Endodermal cell (in vitro differentiated cells): ENCODE measurements at regions not wholly inside any gene's neighbourhood (a gene's known extent, or its start where the extent isn't known, plus 50 kb on each side); places are given as distances from the start of the nearest gene placed in this dataset.

ENCODE experiments used
- DNase-seq: peaks from one replicate; pipeline ENCODE4 v3.0.0-alpha.2; 2017
- H3K27ac ChIP-seq: 2 replicates; pipeline ENCODE4 v1.5.1; 2013; ENCODE audit warnings: mild to moderate bottlenecking, low read depth, low read length, moderate library complexity
- H3K27me3 ChIP-seq: 2 replicates; pipeline ENCODE4 v1.6.1; 2013; ENCODE audit warnings: mild to moderate bottlenecking, low read length, moderate library complexity; ENCODE audit not compliant: insufficient read depth, control insufficient read depth, poor library complexity, severe bottlenecking
- H3K36me3 ChIP-seq: 2 replicates; pipeline ENCODE4 v1.7.0; 2013; ENCODE audit warnings: mild to moderate bottlenecking, low read length, moderate library complexity; ENCODE audit not compliant: control insufficient read depth, insufficient read depth
- H3K4me1 ChIP-seq: one replicate; pipeline ENCODE4 v1.7.0; 2013; ENCODE audit warnings: low read length; ENCODE audit not compliant: control insufficient read depth, insufficient read depth
- H3K4me3 ChIP-seq: 2 replicates; pipeline ENCODE4 v1.5.1; 2013; ENCODE audit warnings: mild to moderate bottlenecking, low read length, moderate library complexity
- H3K9ac ChIP-seq: 2 replicates; pipeline ENCODE4 v1.6.1; 2013; ENCODE audit warnings: mild to moderate bottlenecking, low read length, moderate library complexity; ENCODE audit not compliant: poor library complexity, severe bottlenecking; ENCODE audit errors: extremely low read depth
- H3K9me3 ChIP-seq: 2 replicates; pipeline ENCODE4 v1.6.1; 2013; ENCODE audit warnings: mild to moderate bottlenecking, low read length, moderate library complexity; ENCODE audit not compliant: control insufficient read depth
- H3K27ac Mint-ChIP-seq: 2 replicates; pipeline ENCODE4 v1.8.0; 2020; ENCODE audit warnings: mixed read lengths
- H3K27me3 Mint-ChIP-seq: 2 replicates; pipeline ENCODE4 v1.8.0; 2021; ENCODE audit warnings: mild to moderate bottlenecking, mixed read lengths; ENCODE audit not compliant: insufficient read depth
- H3K36me3 Mint-ChIP-seq: 2 replicates; pipeline ENCODE4 v1.8.0; 2020; ENCODE audit warnings: low read depth, mixed read lengths
- H3K4me1 Mint-ChIP-seq: 2 replicates; pipeline ENCODE4 v1.8.0; 2020; ENCODE audit warnings: mixed read lengths
- H3K4me3 Mint-ChIP-seq: 2 replicates; pipeline ENCODE4 v1.8.0; 2020; ENCODE audit warnings: mild to moderate bottlenecking, moderate library complexity, mixed read lengths
- H3K9me3 Mint-ChIP-seq: 2 replicates; pipeline ENCODE4 v1.8.0; 2020; ENCODE audit warnings: mild to moderate bottlenecking, mixed read lengths
- WGBS, 2 experiments: methylation state at CpG; one replicate each; pipeline versions ENCODE4 v1.1.5 to v1.1.7; 2013; ENCODE audit warnings: missing lambda C conversion rate in 2 of 2, mixed read lengths in 1 of 2; ENCODE audit not compliant: insufficient coverage in 1 of 2, insufficient read length in 1 of 2; 5-methylcytosine and 5-hydroxymethylcytosine counted together
- TF ChIP-seq, protein P1 (sequence below): fragments of 200-600 bp; sonication (generic); conservative IDR thresholded peaks from 2 replicates; pipeline ENCODE4 v1.5.0; 2021; ENCODE audit warnings: antibody characterized with exemption, mild to moderate bottlenecking

DNA sequence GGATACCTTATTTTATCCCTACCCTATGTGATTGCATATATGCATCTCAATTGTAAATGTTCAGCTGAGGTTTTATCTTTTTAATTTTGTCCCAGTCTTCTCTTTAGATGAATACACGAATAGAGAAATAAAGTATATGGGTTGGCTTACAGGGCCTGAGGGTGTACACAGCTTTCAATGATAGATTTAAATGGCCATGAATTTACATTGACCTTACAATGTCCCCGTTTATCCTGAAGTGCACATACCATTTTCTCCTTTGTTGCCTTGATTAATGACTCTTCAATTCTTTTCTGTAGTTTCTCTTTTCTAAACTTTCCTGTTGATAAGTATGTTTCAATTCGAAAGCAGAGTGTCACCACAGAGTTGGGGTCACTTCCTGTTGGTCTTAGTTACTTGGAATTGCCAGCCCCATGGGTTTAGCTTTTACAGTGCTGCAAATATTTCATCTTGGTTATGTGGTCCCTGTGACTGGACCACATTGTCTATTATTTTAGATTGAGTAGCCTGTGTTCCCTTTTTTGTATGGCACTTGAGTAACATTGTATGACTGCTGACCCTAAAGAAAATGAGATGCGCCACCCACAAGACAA, 1616.3 kb upstream of the ACVR2A start:
- no peak overlapping the region for H3K4me3 Mint-ChIP-seq
- Histone ChIP-seq H3K36me3 (no peaks in the 10 kb centered on the region), H3K9me3 (no peaks in the 10 kb centered on the region), H3K27me3 (no peaks in the 10 kb centered on the region), H3K4me3 (no peak overlapping the region), H3K4me1 (no peaks in the 10 kb centered on the region), H3K9ac (no peak overlapping the region), H3K27ac (no peak overlapping the region)
- WGBS, 2 experiments, result 50 to 83% methylated on average over 1 to 4 of the region's 4 CpGs
- no peaks in the 10 kb centered on the region for H3K27me3 Mint-ChIP-seq
- no peaks in the 10 kb centered on the region for H3K9me3 Mint-ChIP-seq
- H3K36me3 Mint-ChIP-seq, result no peaks in the 10 kb centered on the region
- DNase-seq, result no peak
- H3K4me1 Mint-ChIP-seq, result peaks cover 2% of the 10 kb centered on the region
- no peak overlapping the region for H3K27ac Mint-ChIP-seq
- TF ChIP-seq, protein P1, sequence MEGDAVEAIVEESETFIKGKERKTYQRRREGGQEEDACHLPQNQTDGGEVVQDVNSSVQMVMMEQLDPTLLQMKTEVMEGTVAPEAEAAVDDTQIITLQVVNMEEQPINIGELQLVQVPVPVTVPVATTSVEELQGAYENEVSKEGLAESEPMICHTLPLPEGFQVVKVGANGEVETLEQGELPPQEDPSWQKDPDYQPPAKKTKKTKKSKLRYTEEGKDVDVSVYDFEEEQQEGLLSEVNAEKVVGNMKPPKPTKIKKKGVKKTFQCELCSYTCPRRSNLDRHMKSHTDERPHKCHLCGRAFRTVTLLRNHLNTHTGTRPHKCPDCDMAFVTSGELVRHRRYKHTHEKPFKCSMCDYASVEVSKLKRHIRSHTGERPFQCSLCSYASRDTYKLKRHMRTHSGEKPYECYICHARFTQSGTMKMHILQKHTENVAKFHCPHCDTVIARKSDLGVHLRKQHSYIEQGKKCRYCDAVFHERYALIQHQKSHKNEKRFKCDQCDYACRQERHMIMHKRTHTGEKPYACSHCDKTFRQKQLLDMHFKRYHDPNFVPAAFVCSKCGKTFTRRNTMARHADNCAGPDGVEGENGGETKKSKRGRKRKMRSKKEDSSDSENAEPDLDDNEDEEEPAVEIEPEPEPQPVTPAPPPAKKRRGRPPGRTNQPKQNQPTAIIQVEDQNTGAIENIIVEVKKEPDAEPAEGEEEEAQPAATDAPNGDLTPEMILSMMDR, result no peak

DNA sequence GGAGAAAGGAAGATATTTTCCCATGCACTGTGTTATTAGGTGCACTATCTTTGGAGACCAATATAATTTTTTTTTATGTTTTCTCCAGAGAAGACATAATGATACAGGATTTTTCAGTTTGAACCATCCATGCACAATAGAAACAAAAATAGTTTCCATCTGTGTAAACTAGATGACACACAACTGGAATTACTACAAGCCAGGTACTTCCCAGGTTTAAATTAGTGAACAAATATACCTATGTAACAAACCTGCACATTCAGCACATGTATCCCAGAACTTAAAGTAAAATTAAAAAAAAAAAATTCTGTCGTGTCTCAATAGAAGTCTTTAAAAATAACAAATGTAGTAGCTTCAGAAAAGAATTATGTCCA, 1616.8 kb upstream of the ACVR2A start:
- Histone ChIP-seq H3K4me3 (no peak overlapping the region), H3K27ac (no peak overlapping the region), H3K36me3 (no peaks in the 10 kb centered on the region), H3K9me3 (no peaks in the 10 kb centered on the region), H3K27me3 (no peaks in the 10 kb centered on the region), H3K9ac (no peak overlapping the region), H3K4me1 (no peaks in the 10 kb centered on the region)
- Mint-ChIP-seq H3K9me3 (no peaks in the 10 kb centered on the region), H3K27me3 (no peaks in the 10 kb centered on the region), H3K4me1 (peaks cover 2% of the 10 kb centered on the region), H3K27ac (no peak overlapping the region), H3K36me3 (no peaks in the 10 kb centered on the region), H3K4me3 (no peak overlapping the region)
- DNase-seq, result no peak
- TF ChIP-seq, protein P1, result no peak
- WGBS, 2 experiments, result 100% methylated on average over 1 of the region's 1 CpG

DNA sequence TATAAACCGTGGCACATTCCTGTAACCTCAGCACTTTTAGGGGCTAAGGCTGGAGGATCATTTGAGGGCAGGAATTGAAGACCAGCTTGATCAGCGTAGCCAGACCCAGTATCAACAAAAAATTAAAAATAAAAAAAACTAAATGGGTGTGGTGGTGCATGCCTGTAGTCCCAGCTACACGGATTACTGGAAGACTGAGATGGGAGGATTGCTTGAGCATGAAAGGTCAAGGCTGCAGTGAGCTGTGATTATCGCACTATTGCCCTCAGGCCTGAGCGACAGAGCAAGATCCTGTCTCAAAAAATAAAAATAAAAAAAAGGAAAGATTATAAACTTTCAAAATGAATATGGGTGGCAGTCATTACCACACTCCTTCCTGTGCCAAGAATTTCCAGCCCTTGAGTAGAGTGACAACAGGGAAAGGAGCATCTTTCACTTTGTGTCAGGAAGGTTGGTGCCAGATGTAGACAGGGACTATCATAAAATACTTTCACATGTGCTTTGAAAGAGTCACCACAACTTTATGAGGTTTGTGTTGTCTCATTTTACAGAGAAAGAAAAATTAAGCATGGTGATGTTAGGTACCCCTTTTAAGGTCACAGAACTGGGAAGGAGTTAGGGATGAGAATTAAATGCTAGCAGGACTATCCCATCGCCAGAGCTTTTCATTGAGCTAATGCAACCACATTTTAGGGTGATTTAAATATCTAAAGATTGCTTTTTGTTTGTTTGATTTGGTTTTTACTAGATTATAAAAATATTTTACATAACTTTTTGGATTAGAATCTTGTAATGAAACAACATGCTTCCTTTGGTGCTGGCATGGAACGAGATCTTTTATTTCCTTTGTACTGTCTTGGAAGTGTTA, 1617.4 kb upstream of the ACVR2A start:
- no peak overlapping the region for H3K4me3 ChIP-seq
- no peaks in the 10 kb centered on the region for H3K36me3 ChIP-seq
- no peaks in the 10 kb centered on the region for H3K27me3 ChIP-seq
- H3K9ac ChIP-seq, result no peak overlapping the region
- WGBS, 2 experiments, result 90 to 92% methylated on average over 2 to 6 of the region's 7 CpGs
- no peaks in the 10 kb centered on the region for H3K36me3 Mint-ChIP-seq
- no peak overlapping the region for H3K4me3 Mint-ChIP-seq
- H3K4me1 ChIP-seq, result no peaks in the 10 kb centered on the region
- H3K27ac ChIP-seq, result no peak overlapping the region
- H3K27me3 Mint-ChIP-seq, result no peaks in the 10 kb centered on the region
- no peaks in the 10 kb centered on the region for H3K9me3 Mint-ChIP-seq
- TF ChIP-seq, protein P1, result no peak
- no peaks in the 10 kb centered on the region for H3K9me3 ChIP-seq
- peaks cover 2% of the 10 kb centered on the region for H3K4me1 Mint-ChIP-seq
- DNase-seq, result no peak
- H3K27ac Mint-ChIP-seq, result no peak overlapping the region
